ENCODE measurements at regions not wholly inside any gene's neighbourhood (a gene's known extent, or its start where the extent isn't known, plus 50 kb on each side); places are given as distances from the start of the nearest gene placed in this dataset.

- BruUV-seq (replicated peaks), result no TSS peak
These were observed 586.7 kb downstream of the TDRD15 start for GRCh38 chr2:21710496-21710895.

GRCh38 chr2:21715887-21716286 is 592.1 kb downstream of the TDRD15 start:
- ChIA-PET POLR2A (no interaction called here), CTCF (no interaction called here)
- Histone ChIP-seq H3K9me3 (0 out of 2 replicates have a peak, but pooled peaks cover 3% of the 10 kb centered on the region), H3K4me3 (ENCODE audit: low read depth, low read length) (no peak overlapping the region), H3K27me3 (replicated peaks; ENCODE audit: control insufficient read depth, insufficient read depth, low read length) (no peaks in the 10 kb centered on the region), H3K36me3 (ENCODE audit: control insufficient read depth, insufficient read depth, low read length) (no peaks in the 10 kb centered on the region), H3K4me1 (no peaks in the 10 kb centered on the region)
- Mint-ChIP-seq H3K4me3 (ENCODE audit: unreplicated experiment) (no peak overlapping the region), H3K36me3 (ENCODE audit: insufficient read depth, unreplicated experiment) (no peaks in the 10 kb centered on the region), H3K9me3 (ENCODE audit: unreplicated experiment) (no peaks in the 10 kb centered on the region), H3K4me1 (ENCODE audit: low read depth, unreplicated experiment) (no peaks in the 10 kb centered on the region), H3K27me3 (ENCODE audit: insufficient read depth, unreplicated experiment) (peaks cover 12% of the 10 kb centered on the region), H3K27ac (ENCODE audit: unreplicated experiment) (no peak overlapping the region)
- no peak for TF ChIP-seq CTCF (IDR thresholded peaks at IDR 0.05; ENCODE audit: insufficient read depth in 1 of 2, low read depth in 1 of 2, low read length in 1 of 2, severe bottlenecking in 1 of 2, unreplicated experiment in 1 of 2)
- no peak for DNase-seq
- BruUV-seq (replicated peaks), result no TSS peak
- intact Hi-C loops (cut with micrococcal nuclease; ENCODE audit: unreplicated experiment), result no loop called here

More at GRCh38 chr2:21710496-21710895, 586.7 kb downstream of the TDRD15 start:
- intact Hi-C loops (cut with micrococcal nuclease; ENCODE audit: unreplicated experiment), result no loop called here
- no peaks in the 10 kb centered on the region for H3K4me1 ChIP-seq
- TF ChIP-seq CTCF (IDR thresholded peaks at IDR 0.05; ENCODE audit: insufficient read depth in 1 of 2, low read depth in 1 of 2, low read length in 1 of 2, severe bottlenecking in 1 of 2, unreplicated experiment in 1 of 2), result no peak
- ChIA-PET POLR2A (no interaction called here), CTCF (no interaction called here)
- Mint-ChIP-seq H3K27ac (ENCODE audit: unreplicated experiment) (no peak overlapping the region), H3K36me3 (ENCODE audit: insufficient read depth, unreplicated experiment) (no peaks in the 10 kb centered on the region), H3K9me3 (ENCODE audit: unreplicated experiment) (no peaks in the 10 kb centered on the region), H3K4me1 (ENCODE audit: low read depth, unreplicated experiment) (no peaks in the 10 kb centered on the region), H3K27me3 (ENCODE audit: insufficient read depth, unreplicated experiment) (peaks cover 7% of the 10 kb centered on the region), H3K4me3 (ENCODE audit: unreplicated experiment) (no peak overlapping the region)
- no peak for DNase-seq
- no peaks in the 10 kb centered on the region for H3K27me3 ChIP-seq (replicated peaks; ENCODE audit: control insufficient read depth, insufficient read depth, low read length)
- no peaks in the 10 kb centered on the region for H3K36me3 ChIP-seq (ENCODE audit: control insufficient read depth, insufficient read depth, low read length)
- H3K9me3 ChIP-seq, result 0 out of 2 replicates have a peak, but pooled peaks cover 3% of the 10 kb centered on the region
- H3K4me3 ChIP-seq (ENCODE audit: low read depth, low read length), result no peak overlapping the region

- TF ChIP-seq CTCF (IDR thresholded peaks at IDR 0.05; ENCODE audit: insufficient read depth in 1 of 2, low read depth in 1 of 2, low read length in 1 of 2, severe bottlenecking in 1 of 2, unreplicated experiment in 1 of 2), result no peak
- Mint-ChIP-seq H3K27me3 (ENCODE audit: insufficient read depth, unreplicated experiment) (no peaks in the 10 kb centered on the region), H3K36me3 (ENCODE audit: insufficient read depth, unreplicated experiment) (no peaks in the 10 kb centered on the region), H3K4me1 (ENCODE audit: low read depth, unreplicated experiment) (no peaks in the 10 kb centered on the region), H3K9me3 (ENCODE audit: unreplicated experiment) (no peaks in the 10 kb centered on the region), H3K27ac (ENCODE audit: unreplicated experiment) (no peak overlapping the region), H3K4me3 (ENCODE audit: unreplicated experiment) (no peak overlapping the region)
- H3K9me3 ChIP-seq, result no peaks in the 10 kb centered on the region
- no TSS peak for BruUV-seq (replicated peaks)
- ChIA-PET POLR2A (no interaction called here), CTCF (no interaction called here)
- H3K36me3 ChIP-seq (ENCODE audit: control insufficient read depth, insufficient read depth, low read length), result no peaks in the 10 kb centered on the region
- no peaks in the 10 kb centered on the region for H3K4me1 ChIP-seq
- no peak for DNase-seq
- H3K27me3 ChIP-seq (replicated peaks; ENCODE audit: control insufficient read depth, insufficient read depth, low read length), result no peaks in the 10 kb centered on the region
- intact Hi-C loops (cut with micrococcal nuclease; ENCODE audit: unreplicated experiment), result no loop called here
- no peak overlapping the region for H3K4me3 ChIP-seq (ENCODE audit: low read depth, low read length)
These were observed 603.3 kb downstream of the TDRD15 start for GRCh38 chr2:21727101-21727500.

All from Caco-2 (cell line).